ENCODE measurements at regions not wholly inside any gene's neighbourhood (a gene's known extent, or its start where the extent isn't known, plus 50 kb on each side); places are given as distances from the start of the nearest gene placed in this dataset.
"Not testable (repeated sequence)": the region's sequence is repeated elsewhere in the genome, so short reads cannot be mapped to it uniquely, and the experiment has no call there.

DNA sequence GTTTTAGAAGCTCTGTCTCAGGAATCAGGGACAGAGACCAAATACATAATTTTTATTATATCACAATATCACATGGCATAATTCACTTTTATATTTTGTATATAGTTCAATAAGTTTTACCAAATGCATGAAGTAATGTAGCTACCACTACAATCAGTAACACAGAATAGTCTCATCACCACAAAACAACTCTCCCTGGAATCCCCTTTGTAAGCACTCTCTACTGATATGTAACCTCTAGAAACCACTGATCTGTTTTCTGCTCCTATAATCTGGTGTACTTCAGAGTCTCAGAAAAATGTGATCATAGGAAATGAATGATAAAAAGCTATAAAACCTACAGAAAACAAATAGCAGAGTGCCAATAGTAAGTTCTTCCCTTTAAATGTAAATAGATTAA, 1465.9 kb downstream of the SPATA31A7 start:
- H3K9ac ChIP-seq (ENCODE audit: insufficient read depth, low read length, poor library complexity, severe bottlenecking); H3K27ac ChIP-seq (ENCODE audit: low read depth in 1 of 2, low read length in 2 of 2); H3K4me3 ChIP-seq (replicated peaks in 1 of 3; ENCODE audit: low read depth in 2 of 3, low read length in 3 of 3); H3K4me1 Mint-ChIP-seq; H3K4me1 ChIP-seq (ENCODE audit: control insufficient read depth in 1 of 2, insufficient read depth in 2 of 2, low read length in 2 of 2); DNase-seq; H3K4me3 Mint-ChIP-seq; H3K79me2 ChIP-seq (ENCODE audit: insufficient read depth, low read length); H3K9me3 ChIP-seq (replicated peaks in 1 of 2; ENCODE audit: control insufficient read depth in 1 of 2, insufficient read depth in 1 of 2, low read length in 2 of 2); H4K20me1 ChIP-seq (ENCODE audit: insufficient read depth, low read length); H3K9me3 Mint-ChIP-seq; H3K27ac Mint-ChIP-seq; H3K27me3 ChIP-seq (ENCODE audit: control insufficient read depth in 2 of 2, insufficient read depth in 2 of 2, low read length in 2 of 2); H2AFZ ChIP-seq (ENCODE audit: insufficient read depth, low read depth, low read length, poor library complexity, severe bottlenecking); H3K36me3 Mint-ChIP-seq; H3K36me3 ChIP-seq (replicated peaks in 1 of 2; ENCODE audit: control insufficient read depth in 1 of 2, insufficient read depth in 2 of 2, low read length in 2 of 2); intact Hi-C loops (cut with micrococcal nuclease); H3K4me2 ChIP-seq (replicated peaks; ENCODE audit: extremely low read depth, low read length, poor library complexity, severe bottlenecking); H3K27me3 Mint-ChIP-seq (ENCODE audit: low read depth in 3 of 3): not testable (repeated sequence)

DNA sequence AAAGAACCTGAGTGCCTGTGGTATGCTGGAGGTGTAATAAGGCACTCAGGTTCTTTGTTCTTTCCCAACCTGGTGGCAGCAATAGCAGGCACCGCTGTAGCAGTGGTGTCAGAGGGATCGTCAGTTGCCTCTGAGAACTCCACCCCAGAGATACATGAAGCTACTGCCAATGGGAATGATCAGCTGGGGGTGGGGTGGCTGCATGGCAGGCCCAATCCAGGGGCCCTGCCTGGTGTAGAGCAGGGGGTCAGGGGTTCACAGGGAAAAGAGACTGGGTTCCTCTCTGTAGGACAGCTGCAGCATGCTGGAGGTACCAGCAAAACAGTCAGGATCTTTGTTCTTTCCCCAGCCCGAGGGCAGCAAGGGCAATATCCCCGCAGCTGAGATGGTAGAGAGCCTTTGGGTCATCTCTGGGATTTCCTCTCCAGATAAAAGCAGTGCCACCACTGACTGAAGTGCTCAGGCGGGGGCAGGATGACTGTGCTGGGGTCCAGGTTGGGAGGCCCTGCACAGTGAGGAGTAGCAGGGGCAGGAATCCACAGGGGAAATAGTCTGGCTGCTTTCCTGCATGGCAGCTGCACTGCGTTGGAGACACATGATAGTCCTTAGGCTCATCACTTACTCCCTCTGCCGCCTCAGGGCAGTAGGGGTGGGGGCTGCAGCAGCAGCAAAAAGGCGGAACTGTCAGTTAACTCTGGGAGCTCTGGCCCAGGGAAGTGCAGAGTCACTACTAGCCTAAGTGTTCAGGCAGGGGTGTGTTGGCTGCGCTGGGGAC, 1473.1 kb downstream of the SPATA31A7 start:
- intact Hi-C loops (cut with micrococcal nuclease), result not testable (repeated sequence)

DNA sequence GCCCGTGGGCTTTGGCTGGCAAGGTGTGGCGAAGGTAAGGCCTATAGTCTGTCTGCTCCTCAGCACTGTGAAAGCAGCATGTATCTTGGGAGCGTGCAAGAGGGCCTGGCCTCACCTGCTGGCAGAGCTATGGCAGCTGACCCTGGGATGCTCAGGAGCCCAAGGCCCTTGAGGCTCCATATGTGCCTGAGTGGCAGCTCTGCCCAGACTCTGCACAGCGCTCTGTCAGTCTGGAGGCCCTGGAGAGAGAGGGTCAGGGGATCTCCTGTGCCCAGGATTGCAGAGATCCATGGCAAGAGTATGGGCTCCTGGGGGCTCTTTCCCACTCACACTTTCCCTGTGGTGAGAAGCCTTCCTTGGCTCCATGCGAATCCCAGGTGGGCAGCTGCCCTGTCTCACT, 1473.7 kb downstream of the SPATA31A7 start:
- H3K27me3 Mint-ChIP-seq (ENCODE audit: low read depth in 3 of 3); H3K27me3 ChIP-seq (ENCODE audit: control insufficient read depth in 2 of 2, insufficient read depth in 2 of 2, low read length in 2 of 2); H2AFZ ChIP-seq (ENCODE audit: insufficient read depth, low read depth, low read length, poor library complexity, severe bottlenecking); H3K4me1 ChIP-seq (ENCODE audit: control insufficient read depth in 1 of 2, insufficient read depth in 2 of 2, low read length in 2 of 2); H3K79me2 ChIP-seq (ENCODE audit: insufficient read depth, low read length); H4K20me1 ChIP-seq (ENCODE audit: insufficient read depth, low read length); H3K4me3 Mint-ChIP-seq; H3K4me2 ChIP-seq (replicated peaks; ENCODE audit: extremely low read depth, low read length, poor library complexity, severe bottlenecking); H3K36me3 ChIP-seq (replicated peaks in 1 of 2; ENCODE audit: control insufficient read depth in 1 of 2, insufficient read depth in 2 of 2, low read length in 2 of 2); H3K4me1 Mint-ChIP-seq; H3K4me3 ChIP-seq (replicated peaks in 1 of 3; ENCODE audit: low read depth in 2 of 3, low read length in 3 of 3); H3K36me3 Mint-ChIP-seq; H3K27ac ChIP-seq (ENCODE audit: low read depth in 1 of 2, low read length in 2 of 2); DNase-seq; H3K27ac Mint-ChIP-seq; H3K9ac ChIP-seq (ENCODE audit: insufficient read depth, low read length, poor library complexity, severe bottlenecking); H3K9me3 ChIP-seq (replicated peaks in 1 of 2; ENCODE audit: control insufficient read depth in 1 of 2, insufficient read depth in 1 of 2, low read length in 2 of 2); intact Hi-C loops (cut with micrococcal nuclease); H3K9me3 Mint-ChIP-seq: not testable (repeated sequence)
- WGBS (ENCODE audit: insufficient coverage), result no CpG with 5 or more reads among the region's 5 CpGs

More for the DNA sequence above, 1473.1 kb downstream of the SPATA31A7 start:
- not testable (repeated sequence) for DNase-seq; H3K4me3 ChIP-seq (replicated peaks in 1 of 3; ENCODE audit: low read depth in 2 of 3, low read length in 3 of 3); H3K36me3 ChIP-seq (replicated peaks in 1 of 2; ENCODE audit: control insufficient read depth in 1 of 2, insufficient read depth in 2 of 2, low read length in 2 of 2); H3K27me3 Mint-ChIP-seq (ENCODE audit: low read depth in 3 of 3); H3K9ac ChIP-seq (ENCODE audit: insufficient read depth, low read length, poor library complexity, severe bottlenecking); H3K27me3 ChIP-seq (ENCODE audit: control insufficient read depth in 2 of 2, insufficient read depth in 2 of 2, low read length in 2 of 2); H2AFZ ChIP-seq (ENCODE audit: insufficient read depth, low read depth, low read length, poor library complexity, severe bottlenecking); H3K27ac ChIP-seq (ENCODE audit: low read depth in 1 of 2, low read length in 2 of 2); H3K9me3 Mint-ChIP-seq; H3K9me3 ChIP-seq (replicated peaks in 1 of 2; ENCODE audit: control insufficient read depth in 1 of 2, insufficient read depth in 1 of 2, low read length in 2 of 2); H3K4me2 ChIP-seq (replicated peaks; ENCODE audit: extremely low read depth, low read length, poor library complexity, severe bottlenecking); H3K4me1 ChIP-seq (ENCODE audit: control insufficient read depth in 1 of 2, insufficient read depth in 2 of 2, low read length in 2 of 2); H3K79me2 ChIP-seq (ENCODE audit: insufficient read depth, low read length); H3K4me1 Mint-ChIP-seq; H3K27ac Mint-ChIP-seq; H4K20me1 ChIP-seq (ENCODE audit: insufficient read depth, low read length); H3K4me3 Mint-ChIP-seq; H3K36me3 Mint-ChIP-seq
- no CpG with 5 or more reads among the region's 9 CpGs for WGBS (ENCODE audit: insufficient coverage)

DNA sequence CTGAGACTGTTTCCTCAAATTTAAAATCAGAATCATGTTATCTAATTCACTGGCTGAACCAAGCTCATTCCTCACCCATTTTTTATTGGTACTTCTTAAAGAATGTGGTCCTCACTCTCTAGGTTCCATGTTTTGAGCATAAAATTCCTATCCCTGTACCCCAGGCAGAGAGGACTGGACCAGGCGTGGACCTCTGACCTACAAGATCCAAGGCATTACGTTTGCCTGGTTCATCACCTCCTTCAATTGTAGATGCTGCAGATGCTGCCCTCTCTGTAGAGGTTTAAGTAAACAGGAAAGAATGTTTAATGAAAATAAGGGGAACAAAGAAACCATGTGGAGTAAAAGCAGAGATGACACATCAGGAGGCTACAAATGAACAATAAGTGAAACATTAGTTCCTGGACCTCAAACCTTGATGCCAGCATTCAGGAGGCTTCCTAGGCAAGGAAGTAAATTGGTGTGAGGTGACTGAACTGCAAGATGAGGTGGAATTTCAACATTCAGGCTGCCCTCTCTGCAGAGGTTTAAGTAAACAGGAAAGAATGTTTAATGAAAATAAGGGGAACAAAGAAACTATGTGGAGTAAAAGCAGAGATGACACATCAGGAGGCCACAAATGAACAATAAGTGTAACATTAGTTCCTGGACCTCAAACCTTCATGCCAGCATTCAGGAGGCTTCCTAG, 1477.4 kb downstream of the SPATA31A7 start:
- H3K4me1 ChIP-seq (ENCODE audit: control insufficient read depth in 1 of 2, insufficient read depth in 2 of 2, low read length in 2 of 2); H3K36me3 ChIP-seq (replicated peaks in 1 of 2; ENCODE audit: control insufficient read depth in 1 of 2, insufficient read depth in 2 of 2, low read length in 2 of 2); H3K27me3 ChIP-seq (ENCODE audit: control insufficient read depth in 2 of 2, insufficient read depth in 2 of 2, low read length in 2 of 2); H3K4me3 Mint-ChIP-seq; H2AFZ ChIP-seq (ENCODE audit: insufficient read depth, low read depth, low read length, poor library complexity, severe bottlenecking); H3K4me3 ChIP-seq (replicated peaks in 1 of 3; ENCODE audit: low read depth in 2 of 3, low read length in 3 of 3); H3K79me2 ChIP-seq (ENCODE audit: insufficient read depth, low read length); H3K9ac ChIP-seq (ENCODE audit: insufficient read depth, low read length, poor library complexity, severe bottlenecking); intact Hi-C loops (cut with micrococcal nuclease); H3K27me3 Mint-ChIP-seq (ENCODE audit: low read depth in 3 of 3); H3K4me1 Mint-ChIP-seq; H3K27ac Mint-ChIP-seq; H3K36me3 Mint-ChIP-seq; H3K9me3 Mint-ChIP-seq; H4K20me1 ChIP-seq (ENCODE audit: insufficient read depth, low read length); H3K27ac ChIP-seq (ENCODE audit: low read depth in 1 of 2, low read length in 2 of 2); DNase-seq; H3K9me3 ChIP-seq (replicated peaks in 1 of 2; ENCODE audit: control insufficient read depth in 1 of 2, insufficient read depth in 1 of 2, low read length in 2 of 2); H3K4me2 ChIP-seq (replicated peaks; ENCODE audit: extremely low read depth, low read length, poor library complexity, severe bottlenecking): not testable (repeated sequence)
- WGBS (ENCODE audit: insufficient coverage), result no CpG with 5 or more reads among the region's 2 CpGs
